Glomerular visceral epithelial cell (primary cell): ENCODE measurements at regions not wholly inside any gene's neighbourhood (a gene's known extent, or its start where the extent isn't known, plus 50 kb on each side); places are given as distances from the start of the nearest gene placed in this dataset.
A peak's percentile ranks its signal among the peaks of the same experiment; 100 is the strongest.

ENCODE experiments used
- DNase-seq: peaks from one replicate; pipeline ENCODE4 v3.0.0-alpha.2; 2016; ENCODE audit errors: extremely low spot score

GRCh38 chr10:123557366-123558108, 108.6 kb upstream of the GPR26 start:
- no peak for DNase-seq

- DNase-seq = no peak
Measured at GRCh38 chr10:123558651-123559050, 107.5 kb upstream of the GPR26 start.

GRCh38 chr10:123559066-123559822, 106.9 kb upstream of the GPR26 start:
- peak; percentile 39 for DNase-seq

- no peak for DNase-seq
Measured at GRCh38 chr10:123559823-123560092, 106.4 kb upstream of the GPR26 start.

- DNase-seq = no peak
Measured at GRCh38 chr10:123560301-123561140, 105.6 kb upstream of the GPR26 start.

- no peak for DNase-seq
Measured at GRCh38 chr10:123561141-123561440, 105.1 kb upstream of the GPR26 start.

- DNase-seq = no peak
Measured at GRCh38 chr10:123562387-123562786, 103.8 kb upstream of the GPR26 start.

GRCh38 chr10:123562811-123563580, 103.2 kb upstream of the GPR26 start:
- no peak for DNase-seq

GRCh38 chr10:123563581-123563855, 102.6 kb upstream of the GPR26 start:
- DNase-seq = no peak

- DNase-seq = no peak
Measured at GRCh38 chr10:123563994-123564393, 102.2 kb upstream of the GPR26 start.

- DNase-seq = no peak
Measured at GRCh38 chr10:123564631-123565030, 101.5 kb upstream of the GPR26 start.

- no peak for DNase-seq
Measured at GRCh38 chr10:123565691-123566660, 100.2 kb upstream of the GPR26 start.

- no peak for DNase-seq
Measured at GRCh38 chr10:123567984-123568739, 98.0 kb upstream of the GPR26 start.

- no peak for DNase-seq
Measured at GRCh38 chr10:123568751-123569150, 97.4 kb upstream of the GPR26 start.

- no peak for DNase-seq
Measured at GRCh38 chr10:123569436-123570035, 96.6 kb upstream of the GPR26 start.

GRCh38 chr10:123570051-123570897, 95.9 kb upstream of the GPR26 start:
- DNase-seq = no peak

- no peak for DNase-seq
Measured at GRCh38 chr10:123570898-123571515, 95.1 kb upstream of the GPR26 start.

GRCh38 chr10:123571978-123572377, 94.2 kb upstream of the GPR26 start:
- DNase-seq = no peak
